ENCODE measurements at regions not wholly inside any gene's neighbourhood (a gene's known extent, or its start where the extent isn't known, plus 50 kb on each side); places are given as distances from the start of the nearest gene placed in this dataset.
"Not testable (repeated sequence)": the region's sequence is repeated elsewhere in the genome, so short reads cannot be mapped to it uniquely, and the experiment has no call there.

DNA sequence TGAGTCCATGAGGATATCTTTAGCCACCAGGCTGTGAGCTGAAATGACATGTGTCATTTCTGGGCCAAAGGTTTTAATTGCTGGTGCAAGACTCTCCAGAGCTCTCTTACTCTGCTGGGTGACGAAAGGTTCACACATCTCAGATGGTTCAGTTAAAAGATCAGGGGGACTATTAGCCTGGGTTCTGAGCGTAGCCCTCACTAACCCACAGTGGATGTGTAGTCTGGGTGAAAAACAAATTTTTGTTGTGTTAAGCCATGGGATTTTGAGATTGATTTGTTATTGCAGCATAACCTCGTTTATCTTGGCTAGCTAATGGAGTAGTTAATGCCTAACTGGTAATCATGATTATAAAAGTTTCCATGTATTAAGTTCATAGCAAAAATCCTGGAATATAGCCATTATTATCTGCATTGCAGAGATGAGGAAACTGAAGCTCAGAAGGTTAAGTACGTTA is 251.5 kb downstream of the RMST start:
- DNase-seq: no peak

DNA sequence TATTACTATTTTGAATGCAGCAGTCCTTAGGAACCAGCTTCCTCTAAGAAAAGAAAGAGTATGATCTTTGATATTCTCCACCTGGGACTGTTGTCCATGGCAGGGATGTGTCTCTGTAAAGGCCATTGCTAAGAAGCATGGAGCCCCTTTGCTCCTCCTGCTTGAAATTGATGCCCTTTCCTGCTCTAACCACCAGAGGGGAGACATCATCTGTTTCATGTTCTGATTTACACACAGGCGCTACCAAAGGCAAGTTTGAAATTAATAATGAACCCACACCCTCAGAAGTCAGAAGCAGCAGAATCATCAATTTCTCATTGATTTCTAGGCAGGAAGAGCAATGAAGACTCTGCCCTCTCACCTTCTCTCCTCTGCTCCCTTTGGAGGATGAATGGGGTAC is 253.8 kb downstream of the RMST start:
- DNase-seq: no peak

DNA sequence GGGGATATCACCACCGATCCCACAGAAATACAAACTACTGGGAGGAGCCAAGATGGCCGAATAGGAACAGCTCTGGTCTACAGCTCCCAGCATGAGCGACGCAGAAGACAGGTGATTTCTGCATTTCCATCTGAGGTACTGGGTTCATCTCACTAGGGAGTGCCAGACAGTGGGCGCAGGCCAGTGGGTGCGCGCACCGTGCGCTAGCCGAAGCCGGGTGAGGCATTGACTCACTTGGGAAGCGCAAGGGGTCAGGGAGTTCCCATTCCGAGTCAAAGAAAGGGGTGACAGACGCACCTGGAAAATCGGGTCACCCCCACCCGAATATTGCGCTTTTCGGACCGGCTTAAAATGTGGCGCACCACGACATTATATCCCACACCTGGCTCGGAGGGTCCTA is 261.2 kb downstream of the RMST start:
- DNase-seq: not testable (repeated sequence)

DNA sequence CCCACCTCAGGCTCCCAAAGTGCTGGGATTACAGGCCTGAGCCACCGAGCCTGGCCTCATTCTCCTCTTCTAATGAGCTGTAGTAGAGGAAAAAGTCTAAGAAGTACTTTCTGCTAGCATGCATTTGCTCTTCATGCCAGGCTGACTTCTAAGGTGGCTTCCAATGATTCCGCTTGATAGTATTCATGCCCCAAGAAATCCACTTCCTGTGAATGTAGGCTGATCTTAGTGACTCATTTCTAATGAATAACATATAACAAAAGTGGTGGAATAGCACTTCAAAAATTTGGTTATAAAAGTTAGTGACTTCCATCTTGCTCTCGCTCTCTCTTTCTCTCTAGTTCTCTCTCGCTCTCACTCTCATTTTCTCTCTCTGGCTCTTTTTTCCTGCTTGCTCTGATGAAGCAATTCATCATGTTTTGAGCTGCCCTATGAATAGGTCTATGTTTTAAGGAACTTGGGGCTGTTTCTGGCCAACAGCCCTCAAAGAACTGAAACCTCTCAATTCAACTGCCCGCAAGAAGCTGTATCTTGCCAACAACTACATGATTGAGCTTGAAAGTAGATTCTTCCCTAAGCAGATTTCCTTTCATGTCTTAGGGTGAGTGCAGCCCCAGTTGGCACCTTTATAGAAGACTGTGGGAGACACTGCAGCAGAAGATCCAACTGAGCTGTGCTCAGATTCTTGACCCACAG is 282.9 kb downstream of the RMST start:
- DNase-seq: no peak

DNA sequence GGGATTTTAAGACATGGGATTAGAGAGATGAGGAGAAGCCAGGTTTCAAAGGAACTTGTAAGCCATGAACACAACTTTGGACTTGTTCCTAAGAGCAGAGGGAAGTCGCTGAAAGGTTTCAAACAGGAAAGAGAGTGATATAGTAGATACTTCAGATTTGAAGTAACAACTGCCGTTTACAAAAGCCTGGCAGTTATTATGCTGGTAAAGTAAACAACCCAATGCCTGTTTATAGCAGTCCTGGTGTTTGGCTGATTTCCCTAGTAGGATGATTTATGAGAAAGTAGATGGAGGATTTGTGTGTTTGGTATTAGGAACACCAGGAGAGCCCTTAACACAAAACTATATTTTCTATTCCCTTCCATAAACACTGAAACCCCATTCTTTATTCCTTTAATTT is 285.7 kb downstream of the RMST start:
- no peak for DNase-seq

- DNase-seq: no peak
These were observed 289.1 kb downstream of the RMST start for GRCh38 chr12:97751704-97752103.

DNA sequence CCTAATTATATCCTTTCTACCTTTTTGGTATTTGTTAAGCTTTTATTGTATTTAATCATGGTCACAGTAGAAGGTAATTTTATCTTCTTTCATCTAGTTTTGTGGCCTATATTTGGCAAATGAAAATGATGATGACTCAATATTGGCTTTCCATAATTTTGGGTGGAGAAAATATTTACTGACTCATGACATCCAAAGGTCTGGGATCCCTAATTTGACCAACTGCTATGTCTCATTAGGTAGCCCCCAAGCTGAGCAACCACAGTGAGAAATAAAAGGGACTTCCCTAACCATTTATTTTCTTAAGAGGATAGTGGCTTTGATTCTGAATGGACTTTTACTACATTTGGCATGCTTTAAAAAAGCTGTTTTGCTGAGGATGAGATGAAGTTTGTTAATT is 289.5 kb downstream of the RMST start:
- DNase-seq: no peak

- no peak for DNase-seq
These were observed 290.7 kb downstream of the RMST start for GRCh38 chr12:97753332-97753731.

DNA sequence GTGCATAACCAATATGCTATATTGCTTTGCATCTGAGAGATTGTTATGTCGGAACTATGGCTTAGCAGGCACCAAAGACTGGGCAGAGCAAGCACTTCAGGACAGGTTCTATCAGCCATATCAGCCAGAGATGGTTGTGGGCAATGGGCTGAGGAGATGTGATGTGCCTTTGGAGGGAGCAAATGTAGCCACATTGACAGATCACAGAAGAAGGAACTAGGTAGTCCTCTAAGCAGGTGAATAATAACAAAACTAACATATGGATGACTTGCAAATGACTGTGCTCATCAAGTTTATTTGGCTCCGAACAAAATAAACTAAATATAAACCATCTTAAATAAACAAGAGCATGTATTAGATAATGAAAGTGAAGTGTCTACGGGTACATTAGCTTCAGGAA is 291.7 kb downstream of the RMST start:
- DNase-seq: no peak

GRCh38 chr12:97756066-97756666 is 293.6 kb downstream of the RMST start:
- no peak for DNase-seq

DNA sequence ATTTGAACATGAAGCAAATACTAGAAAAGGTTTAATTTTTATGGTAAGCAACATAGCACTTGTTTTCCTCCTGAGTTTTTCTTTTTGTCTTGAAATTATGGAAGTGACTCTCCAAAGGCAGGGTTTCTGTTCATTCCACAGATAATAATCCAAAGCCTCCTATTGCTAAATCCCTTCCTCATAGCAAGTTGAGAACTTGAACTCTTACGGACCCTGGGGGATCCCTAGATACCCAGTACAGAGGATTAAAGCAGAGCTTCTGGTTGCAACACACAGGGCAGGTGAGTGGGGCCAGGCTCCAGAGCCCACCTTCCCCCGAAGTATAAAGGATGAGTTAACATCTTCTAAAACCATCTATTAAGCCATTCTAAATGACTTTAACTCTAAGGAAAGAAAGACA is 294.1 kb downstream of the RMST start:
- DNase-seq: no peak

GRCh38 chr12:97757481-97758193 is 295.0 kb downstream of the RMST start:
- DNase-seq: no peak

DNA sequence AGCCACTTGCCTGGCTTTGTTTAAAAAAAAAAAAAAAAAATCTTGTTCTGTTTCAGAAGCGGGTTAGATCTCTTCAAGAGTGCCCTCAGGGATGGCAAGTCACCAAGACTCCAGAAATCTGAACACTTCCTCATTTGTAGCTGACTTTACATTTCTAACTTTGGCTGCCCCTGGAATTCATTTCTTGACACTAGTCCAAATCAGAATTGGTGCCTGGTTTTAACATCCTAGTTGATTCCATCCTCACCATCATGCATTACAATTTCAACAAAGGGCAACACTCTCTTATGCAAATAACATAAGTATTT is 295.5 kb downstream of the RMST start:
- no peak for DNase-seq

GRCh38 chr12:97758586-97758985 is 296.0 kb downstream of the RMST start:
- no peak for DNase-seq

DNA sequence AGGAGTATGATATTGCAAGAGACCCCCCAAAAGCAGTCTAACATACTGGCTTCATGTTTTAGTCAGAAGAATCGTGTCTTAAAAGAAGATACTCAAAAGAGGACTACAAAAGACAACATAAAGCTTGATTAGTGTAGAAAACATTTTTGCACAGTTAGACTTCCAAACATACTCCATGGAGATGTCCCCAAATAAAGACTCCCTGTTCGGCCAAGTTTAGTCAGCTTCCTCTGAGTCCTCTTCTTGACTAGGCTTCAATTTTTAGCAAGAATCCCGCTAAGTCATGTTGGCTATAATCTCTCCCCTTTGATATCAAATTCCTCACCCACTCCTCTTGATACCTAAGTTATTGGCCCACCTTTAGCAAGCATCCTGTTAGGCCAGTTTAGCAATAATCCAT is 298.0 kb downstream of the RMST start:
- DNase-seq: no peak

DNA sequence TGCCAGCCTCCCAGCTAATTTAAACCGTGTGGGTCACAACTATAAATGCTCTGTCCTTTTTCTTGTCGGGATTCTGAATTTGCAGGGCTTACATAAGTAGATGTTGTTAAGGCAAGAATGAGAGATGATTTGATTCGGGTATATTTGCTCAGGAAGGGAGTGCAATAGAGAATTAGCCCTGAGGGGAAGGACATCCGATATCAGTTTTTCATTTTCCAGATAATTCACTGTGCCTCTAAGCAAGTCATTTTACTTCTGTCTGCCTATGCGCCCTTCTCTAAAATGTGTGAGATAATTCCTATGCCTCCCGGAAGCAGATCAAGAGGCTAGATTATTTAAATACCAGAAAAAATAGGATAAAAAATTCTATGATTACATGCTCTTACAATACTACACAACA is 300.5 kb downstream of the RMST start:
- no peak for DNase-seq

GRCh38 chr12:97764700-97765099 is 302.1 kb downstream of the RMST start:
- DNase-seq: no peak

DNA sequence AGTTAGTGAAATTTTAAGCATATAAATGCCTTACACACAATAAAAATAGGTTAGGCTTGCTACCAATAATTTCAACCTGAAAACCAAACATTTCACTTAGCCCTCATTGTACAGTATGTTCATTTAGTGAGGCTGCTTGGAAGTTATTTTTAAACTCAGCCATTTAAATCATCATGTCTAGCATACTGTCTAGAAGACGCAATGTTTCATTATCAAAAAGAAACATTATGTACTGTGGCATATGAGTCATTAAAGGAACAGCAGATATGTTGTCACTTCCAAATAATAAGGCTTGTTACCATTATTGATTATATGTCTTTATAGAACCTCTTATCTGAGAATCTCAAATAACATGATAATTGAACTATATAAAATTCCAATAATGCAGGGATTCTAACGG is 304.7 kb downstream of the RMST start:
- no peak for DNase-seq

DNA sequence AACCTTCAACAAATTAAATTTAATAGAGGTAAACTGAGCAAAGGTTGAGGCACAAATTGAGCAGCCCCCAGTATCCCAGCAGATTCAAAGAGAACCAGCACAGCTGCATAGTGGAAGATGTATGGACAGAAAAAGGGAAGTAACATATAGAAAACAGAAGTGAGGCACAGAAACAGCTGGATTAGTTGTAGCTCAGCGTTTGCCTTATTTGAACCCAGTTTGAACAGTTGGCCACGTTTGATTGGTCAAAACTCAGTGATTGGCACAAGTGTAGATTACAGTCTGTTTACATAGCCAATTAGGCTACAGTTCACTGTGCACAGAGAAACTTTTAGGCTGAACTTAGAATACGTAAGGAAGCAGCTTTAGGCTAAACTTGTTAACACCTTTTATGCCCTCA is 315.5 kb downstream of the RMST start:
- no peak for DNase-seq

- DNase-seq: no peak
These were observed 318.7 kb downstream of the RMST start for GRCh38 chr12:97781342-97781741.

DNA sequence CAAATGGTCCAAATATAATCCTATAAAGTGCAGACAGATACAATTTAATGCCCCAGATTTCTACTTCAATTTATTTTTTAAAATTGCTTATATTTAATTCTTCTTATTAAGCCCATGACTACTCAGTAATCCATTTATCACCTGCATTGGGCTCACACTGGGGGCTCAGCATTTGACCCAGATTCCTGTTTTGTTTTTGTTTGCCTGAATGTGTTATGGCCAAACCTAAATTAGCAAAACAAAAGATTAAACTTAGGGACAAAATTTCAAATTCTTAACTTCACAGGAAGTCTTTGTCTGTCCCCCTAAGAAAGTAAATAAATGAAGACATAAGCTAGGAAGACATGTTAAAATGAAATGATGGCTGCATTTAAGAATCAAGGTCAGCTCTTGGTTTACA is 322.3 kb downstream of the RMST start:
- no peak for DNase-seq

DNA sequence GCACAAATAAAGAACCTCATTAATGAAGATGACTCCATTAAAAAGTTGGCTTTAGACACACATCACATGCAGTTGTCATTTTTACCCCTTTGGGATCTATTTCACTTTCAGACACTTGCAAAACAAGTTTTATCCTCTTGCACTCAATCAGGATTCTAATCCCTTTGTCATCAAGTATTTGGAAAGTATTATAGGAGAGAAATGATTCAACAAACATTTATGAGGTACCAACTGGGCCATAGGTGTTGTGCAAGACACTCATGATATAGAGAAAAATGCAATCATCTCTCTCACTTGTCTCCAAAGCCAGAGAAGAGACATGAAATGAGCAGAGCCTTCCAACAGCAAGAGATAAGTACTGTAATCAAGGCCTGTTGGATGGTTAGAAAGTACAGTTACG is 327.7 kb downstream of the RMST start:
- DNase-seq: no peak

GRCh38 chr12:97797473-97797872 is 334.9 kb downstream of the RMST start:
- DNase-seq: no peak

GRCh38 chr12:97800561-97800960 is 338.0 kb downstream of the RMST start:
- no peak for DNase-seq
